HG03060 (cell line): ENCODE measurements at regions not wholly inside any gene's neighbourhood (a gene's known extent, or its start where the extent isn't known, plus 50 kb on each side); places are given as distances from the start of the nearest gene placed in this dataset.
"Not testable (repeated sequence)": the region's sequence is repeated elsewhere in the genome, so short reads cannot be mapped to it uniquely, and the experiment has no call there.

Experiments
- ATAC-seq: cut with Tn5 transposase; IDR thresholded peaks from one replicate; pipeline ENCODE4 v1.9.1; 2021; ENCODE audit warnings: low read depth, moderate number of reproducible peaks; ENCODE audit not compliant: unreplicated experiment

GRCh38 chr2:192524642-192525251 lies 330.0 kb upstream of the TMEFF2 start:
- not testable (repeated sequence) for ATAC-seq

GRCh38 chr2:192524214-192524613 lies 329.5 kb upstream of the TMEFF2 start:
- ATAC-seq = not testable (repeated sequence)

DNA sequence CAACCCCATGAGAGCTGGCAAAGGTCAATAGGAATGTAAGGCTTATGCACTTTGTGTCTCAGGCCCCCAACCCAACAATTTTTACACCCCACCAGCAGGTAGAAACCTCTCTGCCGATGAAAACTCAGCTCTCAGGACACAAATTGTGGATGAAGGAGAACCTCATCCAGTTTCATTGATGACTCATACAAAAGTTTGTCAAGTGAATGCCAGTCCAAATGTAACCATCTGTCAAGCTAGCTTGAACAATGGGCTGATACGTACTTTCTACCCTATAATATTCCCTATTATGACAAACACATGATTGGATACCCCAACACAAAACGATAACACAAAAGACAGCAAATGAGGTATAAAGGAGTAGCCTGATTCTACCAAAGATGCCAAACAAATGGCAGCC lies 321.2 kb upstream of the TMEFF2 start:
- ATAC-seq = no peak

DNA sequence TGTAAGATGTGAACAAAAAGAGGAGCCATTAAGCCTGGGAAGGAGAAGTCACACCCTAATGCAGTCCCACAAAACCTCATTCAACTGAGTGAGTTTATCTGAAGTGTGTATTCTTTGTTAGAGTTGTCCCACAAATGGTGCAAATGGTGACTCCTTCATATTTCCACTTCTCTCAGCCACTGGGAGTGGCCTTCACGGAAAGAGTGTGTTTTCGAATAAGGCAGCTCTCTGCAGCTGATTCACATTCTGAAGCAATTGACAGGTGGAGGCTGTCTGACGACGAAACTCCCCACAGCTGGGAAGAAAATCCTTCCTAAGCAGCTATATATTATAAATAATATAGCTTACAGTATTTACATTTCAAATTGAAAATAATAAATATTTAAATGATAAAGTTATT lies 318.8 kb upstream of the TMEFF2 start:
- no peak for ATAC-seq

- not testable (repeated sequence) for ATAC-seq
Observed at GRCh38 chr2:192507836-192508450, 313.2 kb upstream of the TMEFF2 start.

- ATAC-seq = peak; percentile 89
Observed at GRCh38 chr2:192500550-192501200, 305.9 kb upstream of the TMEFF2 start.

- no peak for ATAC-seq
Observed at GRCh38 chr2:192499476-192499875, 304.7 kb upstream of the TMEFF2 start.

- no peak for ATAC-seq
Observed at GRCh38 chr2:192498747-192499146, 304.0 kb upstream of the TMEFF2 start.

DNA sequence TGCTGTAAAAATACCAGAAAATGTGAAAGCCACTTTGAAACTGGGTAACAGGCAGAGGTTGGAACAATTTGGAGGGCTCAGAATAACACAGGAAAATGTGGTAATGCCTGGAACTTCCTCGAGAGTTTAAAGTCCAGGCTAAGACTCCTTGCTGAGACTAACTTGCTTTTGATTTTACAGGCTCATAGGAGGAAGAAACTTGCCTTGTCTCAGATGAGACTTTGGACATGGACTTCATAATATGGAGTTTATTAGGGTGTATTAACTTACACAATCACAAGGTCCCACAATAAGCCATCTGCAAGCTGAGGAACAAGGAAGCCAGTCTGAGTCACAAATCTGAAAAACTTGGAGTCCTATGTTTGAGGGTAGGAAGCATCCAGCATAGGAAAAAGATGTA lies 293.4 kb upstream of the TMEFF2 start:
- ATAC-seq = not testable (repeated sequence)

GRCh38 chr2:192487636-192488035 lies 292.9 kb upstream of the TMEFF2 start:
- ATAC-seq = no peak

DNA sequence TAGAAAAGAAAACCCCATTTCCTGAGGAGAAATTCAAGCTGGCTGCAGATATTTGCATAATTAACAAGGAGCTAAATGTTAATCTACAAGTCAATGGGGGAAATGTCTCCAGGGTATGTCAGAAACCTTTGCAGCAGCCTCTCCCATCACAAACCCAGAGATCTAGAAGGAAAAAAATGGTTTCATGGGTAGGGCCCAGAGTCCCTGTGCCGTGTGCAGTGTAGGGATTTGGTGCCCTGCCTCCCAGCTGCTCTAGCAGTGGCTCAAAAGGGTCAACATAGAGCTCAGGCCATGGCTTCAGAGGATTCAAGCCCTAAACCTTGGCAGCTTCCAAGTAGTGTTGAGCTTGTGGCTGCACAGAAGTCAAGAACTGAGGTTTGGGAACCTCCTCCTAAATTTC lies 290.2 kb upstream of the TMEFF2 start:
- ATAC-seq = no peak

DNA sequence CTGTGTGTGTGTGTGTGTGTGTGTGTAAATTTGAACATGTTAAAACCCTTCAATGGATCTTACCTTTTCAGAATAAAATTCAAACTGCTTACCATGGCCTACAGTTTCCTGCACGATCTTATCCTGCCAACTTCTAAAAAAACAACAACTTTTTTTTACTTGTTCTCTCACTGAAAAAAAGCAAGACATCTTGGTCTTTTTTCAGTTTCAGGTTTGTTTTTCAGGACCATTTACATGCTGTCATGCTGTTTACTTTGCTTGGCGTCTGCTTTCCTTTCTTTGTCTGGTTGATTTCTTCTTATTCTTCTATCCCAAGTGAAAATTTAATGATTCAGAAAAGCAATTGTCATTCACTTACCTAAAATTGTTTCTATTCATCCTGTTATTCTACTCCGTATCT lies 286.3 kb upstream of the TMEFF2 start:
- no peak for ATAC-seq

DNA sequence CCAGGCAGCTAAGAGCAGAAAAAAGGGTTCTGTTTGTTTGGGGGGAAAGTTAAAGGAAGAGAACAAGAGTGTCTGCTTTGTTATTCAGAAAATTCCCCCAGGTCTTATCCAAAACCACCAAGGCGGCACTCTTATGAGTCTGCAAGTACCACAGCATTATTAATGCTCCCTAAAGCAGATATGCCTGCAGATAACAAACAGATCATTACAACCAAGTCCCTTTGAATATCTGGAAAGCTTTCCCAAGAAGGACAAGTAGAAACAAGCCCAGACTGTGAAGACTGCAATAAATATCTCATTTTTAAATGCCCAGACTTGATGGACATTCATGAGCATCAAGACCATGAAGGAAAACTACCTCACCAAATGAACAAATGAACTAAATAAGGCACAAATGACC lies 278.6 kb upstream of the TMEFF2 start:
- no peak for ATAC-seq

- ATAC-seq = no peak
Observed at GRCh38 chr2:192471982-192472381, 277.2 kb upstream of the TMEFF2 start.

GRCh38 chr2:192469612-192470011 lies 274.9 kb upstream of the TMEFF2 start:
- ATAC-seq = no peak

DNA sequence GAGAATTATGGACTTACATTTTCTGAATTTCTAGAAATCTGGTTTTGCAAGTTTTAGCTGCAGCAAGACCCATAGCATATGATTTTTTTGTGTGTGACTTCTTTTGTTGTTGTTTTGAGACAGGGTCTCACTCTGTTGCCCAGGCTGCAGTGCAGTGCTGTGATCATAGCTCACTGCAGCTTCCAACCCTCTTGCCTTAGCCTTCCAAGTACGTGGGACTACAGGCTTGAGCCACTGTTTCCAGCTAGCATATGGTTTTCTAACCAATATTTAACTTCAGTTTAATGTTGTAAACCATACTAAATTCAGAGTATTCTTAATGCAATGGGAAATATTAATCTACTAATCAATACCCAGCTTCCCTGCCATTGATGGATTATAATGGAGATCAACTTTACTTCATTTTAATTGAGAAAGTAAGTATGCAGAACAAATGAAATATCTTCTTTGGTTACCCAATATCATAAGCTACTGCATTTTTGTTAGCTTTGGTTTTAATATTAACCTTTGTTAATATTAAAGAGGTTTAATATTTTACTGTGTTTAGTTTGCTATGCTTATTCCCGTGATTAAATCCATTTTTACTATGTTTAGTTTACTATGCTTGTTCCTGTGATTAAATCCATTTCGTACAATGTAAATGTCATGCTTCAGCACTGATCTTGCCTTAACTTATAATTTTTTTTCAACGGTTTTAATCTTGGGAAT lies 273.4 kb upstream of the TMEFF2 start:
- ATAC-seq = no peak

GRCh38 chr2:192465141-192465540 lies 270.4 kb upstream of the TMEFF2 start:
- ATAC-seq = no peak

DNA sequence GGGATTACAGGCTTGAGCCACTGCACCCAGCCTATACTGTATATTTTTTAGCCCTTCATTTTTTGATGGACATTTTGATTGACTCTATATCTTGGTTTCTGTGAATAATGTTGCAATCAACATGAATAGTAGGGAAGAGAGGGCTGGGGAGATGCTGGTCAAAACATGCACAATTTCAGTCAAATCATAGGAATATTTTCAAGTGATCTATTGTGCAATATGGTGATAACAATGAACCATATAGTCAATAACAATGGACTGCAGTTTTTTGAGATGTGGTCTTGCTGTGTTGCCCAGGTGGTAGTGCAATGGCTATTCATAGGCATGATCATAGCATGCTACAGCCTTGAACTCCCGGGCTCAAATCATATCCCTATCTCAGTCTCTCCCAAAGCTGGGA lies 264.7 kb upstream of the TMEFF2 start:
- ATAC-seq = no peak

DNA sequence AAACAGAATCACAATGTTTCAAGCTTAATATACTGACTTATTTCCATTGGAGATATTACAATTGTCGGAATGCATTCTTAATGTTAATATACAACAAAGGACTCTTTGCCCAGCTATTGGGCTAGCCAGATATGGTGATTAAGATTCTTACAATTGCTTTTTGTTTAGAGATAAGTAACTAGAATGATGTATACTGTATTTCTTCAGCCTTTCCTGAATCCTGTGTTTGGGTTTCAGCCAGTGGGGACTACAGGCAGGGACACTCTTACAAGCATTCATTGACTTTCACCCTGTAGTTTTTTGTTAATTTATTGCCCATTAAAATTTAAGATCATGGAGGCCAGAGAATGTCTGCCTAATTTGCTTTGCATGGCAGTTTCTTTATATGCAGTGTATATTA lies 254.1 kb upstream of the TMEFF2 start:
- ATAC-seq = no peak

DNA sequence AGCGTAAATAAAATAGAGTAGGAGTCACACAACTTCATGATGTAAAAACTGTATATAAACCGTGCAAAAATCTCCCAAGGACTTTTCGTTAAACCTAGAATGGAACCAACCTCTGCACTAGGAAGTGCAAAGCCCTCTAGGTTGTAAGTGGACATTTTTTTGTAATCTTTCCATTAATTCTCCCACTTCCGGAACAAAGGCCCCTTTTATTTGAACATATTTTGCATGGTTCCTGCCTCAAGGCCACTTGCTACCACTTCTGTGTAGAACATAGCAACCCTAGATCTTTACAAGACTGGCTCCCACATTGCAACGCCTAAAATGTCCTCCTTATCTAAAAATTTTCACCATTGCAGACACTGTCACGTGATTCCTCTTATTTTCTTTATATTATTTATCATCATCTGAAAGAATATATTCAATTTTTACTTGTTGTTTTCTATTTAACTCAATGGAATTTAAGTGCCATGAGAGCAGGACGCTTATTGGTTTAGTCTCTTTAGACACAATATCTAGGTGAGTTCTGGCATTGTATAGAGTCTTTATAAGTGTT lies 249.6 kb upstream of the TMEFF2 start:
- ATAC-seq = no peak

- ATAC-seq = no peak
Observed at GRCh38 chr2:192443831-192444230, 249.1 kb upstream of the TMEFF2 start.
